Left lobe of liver (tissue), 2 donors: ENCODE measurements at regions not wholly inside any gene's neighbourhood (a gene's known extent, or its start where the extent isn't known, plus 50 kb on each side); places are given as distances from the start of the nearest gene placed in this dataset.
"Not testable (repeated sequence)": the region's sequence is repeated elsewhere in the genome, so short reads cannot be mapped to it uniquely, and the experiment has no call there.

Experiments used
- ATAC-seq: fragments of 200-7000 bp; cut with Tn5 transposase; one replicate; pipeline ENCODE4 v1.9.1; 2020; ENCODE audit warnings: mild to moderate bottlenecking, moderate library complexity
- DNase-seq: peaks from one replicate; pipeline ENCODE4 v3.0.0-alpha.2; 2020; ENCODE audit warnings: low spot score
- donor health status: DM: no; HTN: no; CAD: no; lungs with moderate emphysema.
- donor health status: DM: no; HTN: yes; CAD: no.

- no peak for DNase-seq
Observed at GRCh38 chr3:153640689-153641665, 479.0 kb downstream of the RAP2B start.

GRCh38 chr3:153642576-153642975 lies 478.6 kb upstream of the ARHGEF26 start:
- ATAC-seq, DNase-seq: not testable (repeated sequence)

More at GRCh38 chr3:153640689-153641665, 479.0 kb downstream of the RAP2B start:
- ATAC-seq: no peak

GRCh38 chr3:153643471-153643870 lies 477.7 kb upstream of the ARHGEF26 start:
- ATAC-seq, DNase-seq: not testable (repeated sequence)

GRCh38 chr3:153649286-153649839 lies 471.8 kb upstream of the ARHGEF26 start:
- ATAC-seq (no peak), DNase-seq (no peak)

- ATAC-seq (no peak), DNase-seq (no peak)
Observed at GRCh38 chr3:153652076-153652475, 469.1 kb upstream of the ARHGEF26 start.

- DNase-seq: no peak
- no peak for ATAC-seq
Observed at GRCh38 chr3:153657046-153657445, 464.1 kb upstream of the ARHGEF26 start.

- no peak for DNase-seq
Observed at GRCh38 chr3:153657461-153657860, 463.7 kb upstream of the ARHGEF26 start.

GRCh38 chr3:153658136-153658535 lies 463.1 kb upstream of the ARHGEF26 start:
- ATAC-seq (no peak), DNase-seq (no peak)

More at GRCh38 chr3:153657461-153657860, 463.7 kb upstream of the ARHGEF26 start:
- ATAC-seq: no peak

GRCh38 chr3:153666991-153667740 lies 454.0 kb upstream of the ARHGEF26 start:
- DNase-seq (no peak), ATAC-seq (no peak)

GRCh38 chr3:153669527-153669926 lies 451.7 kb upstream of the ARHGEF26 start:
- DNase-seq (no peak), ATAC-seq (no peak)

- no peak for DNase-seq
- ATAC-seq: no peak
Observed at GRCh38 chr3:153670577-153670976, 450.6 kb upstream of the ARHGEF26 start.

- ATAC-seq (no peak), DNase-seq (no peak)
Observed at GRCh38 chr3:153673853-153674252, 447.3 kb upstream of the ARHGEF26 start.

GRCh38 chr3:153679714-153680113 lies 441.5 kb upstream of the ARHGEF26 start:
- DNase-seq (no peak), ATAC-seq (no peak)

GRCh38 chr3:153680526-153680925 lies 440.7 kb upstream of the ARHGEF26 start:
- no peak for ATAC-seq
- no peak for DNase-seq

GRCh38 chr3:153681057-153681456 lies 440.1 kb upstream of the ARHGEF26 start:
- ATAC-seq: no peak
- DNase-seq: no peak

- DNase-seq: no peak
- no peak for ATAC-seq
Observed at GRCh38 chr3:153688301-153689120, 432.7 kb upstream of the ARHGEF26 start.

- DNase-seq (no peak), ATAC-seq (no peak)
Observed at GRCh38 chr3:153693207-153693606, 428.0 kb upstream of the ARHGEF26 start.

GRCh38 chr3:153702106-153702505 lies 419.1 kb upstream of the ARHGEF26 start:
- DNase-seq (no peak), ATAC-seq (no peak)

- ATAC-seq: no peak
Observed at GRCh38 chr3:153704115-153704514, 417.1 kb upstream of the ARHGEF26 start.

GRCh38 chr3:153706706-153707105 lies 414.5 kb upstream of the ARHGEF26 start:
- no peak for ATAC-seq
- no peak for DNase-seq

More at GRCh38 chr3:153704115-153704514, 417.1 kb upstream of the ARHGEF26 start:
- no peak for DNase-seq
